H1 (cell line): ENCODE measurements at regions not wholly inside any gene's neighbourhood (a gene's known extent, or its start where the extent isn't known, plus 50 kb on each side); places are given as distances from the start of the nearest gene placed in this dataset.

Experiments
- CTCF ChIA-PET: fragments of 300-600 bp; sonication (Branson Sonifier 250); formaldehyde crosslinking; loops from one replicate; lab custom pipeline; 2021; ENCODE audit not compliant: partially characterized antibody; lab: Charles Lee
- POLR2A ChIA-PET: fragments of 300-600 bp; sonication (Branson Sonifier 250); formaldehyde crosslinking; loops from one replicate; lab custom pipeline; 2021; ENCODE audit warnings: inconsistent platforms; ENCODE audit not compliant: partially characterized antibody; lab: Charles Lee
- DNase-seq, 2 experiments: peaks; one replicate each; pipeline versions ENCODE4 v3.0.0 to v3.0.0-alpha.2; 2010 to 2022; ENCODE audit warnings: low spot score in 2 of 2, low read depth in 1 of 2, mixed read lengths in 1 of 2
- FAIRE-seq: peaks from 2 replicates; lab custom pipeline; 2011; peaks lifted over from hg19 to GRCh38; lab: Jason Lieb, UNC
- H2AFZ ChIP-seq: 2 replicates; pipeline ENCODE4 v1.8.1; 2012; ENCODE audit warnings: low read length, inconsistent platforms
- H2AK5ac ChIP-seq: 2 replicates; pipeline ENCODE4 v1.6.1; 2013; ENCODE audit warnings: low read depth, low read length
- H2BK120ac ChIP-seq: replicated peaks from 2 replicates; pipeline ENCODE3; 2013; ENCODE audit warnings: low read depth, low read length, inconsistent platforms
- H2BK12ac ChIP-seq: 2 replicates; pipeline ENCODE4 v1.6.1; 2013; ENCODE audit warnings: low read depth, low read length
- H2BK15ac ChIP-seq: 2 replicates; pipeline ENCODE4 v1.6.1; 2013; ENCODE audit warnings: low read length
- H2BK20ac ChIP-seq: 2 replicates; pipeline ENCODE4 v1.6.1; 2013; ENCODE audit warnings: low read length
- H2BK5ac ChIP-seq: 2 replicates; pipeline ENCODE4 v1.6.1; 2013; ENCODE audit warnings: low read depth, low read length
- H3K14ac ChIP-seq: 2 replicates; pipeline ENCODE4 v1.6.1; 2013; ENCODE audit warnings: inconsistent platforms; ENCODE audit not compliant: insufficient read length
- H3K18ac ChIP-seq: 2 replicates; pipeline ENCODE4 v1.6.1; 2013; ENCODE audit warnings: low read length; ENCODE audit errors: extremely low read depth
- H3K23ac ChIP-seq: 2 replicates; pipeline ENCODE4 v1.6.1; 2013; ENCODE audit warnings: inconsistent platforms; ENCODE audit not compliant: insufficient read length
- H3K23me2 ChIP-seq: 2 replicates; pipeline ENCODE4 v1.6.1; 2013; ENCODE audit warnings: low read depth, low read length
- H3K27ac ChIP-seq: 2 replicates; pipeline ENCODE4 v1.6.1; 2011; ENCODE audit warnings: low read depth, low read length, inconsistent platforms
- H3K27me3 ChIP-seq, 4 experiments: replicated peaks in 1 of 4; 1 replicate in 1 of 4; 2 replicates in 3 of 4; pipeline versions ENCODE4 v1.6.1 to v1.8.1; 2011 to 2013; ENCODE audit warnings: low read length in 3 of 4, mild to moderate bottlenecking in 3 of 4, inconsistent platforms in 2 of 4, mixed read lengths in 2 of 4, moderate library complexity in 1 of 4; ENCODE audit not compliant: control insufficient read depth in 3 of 4, insufficient read depth in 3 of 4; ENCODE audit errors: extremely low read depth in 1 of 4
- H3K36me3 ChIP-seq, 4 experiments: 2 replicates each; pipeline versions ENCODE4 v1.6.1 to v1.8.1; 2011 to 2013; ENCODE audit warnings: mild to moderate bottlenecking in 4 of 4, low read length in 3 of 4, moderate library complexity in 2 of 4, control low read depth in 1 of 4, inconsistent platforms in 1 of 4; ENCODE audit not compliant: insufficient read depth in 4 of 4, control insufficient read depth in 2 of 4
- H3K4ac ChIP-seq: replicated peaks from 2 replicates; pipeline ENCODE3; 2013; ENCODE audit warnings: low read length, low read depth, mixed read lengths, inconsistent platforms; ENCODE audit not compliant: insufficient read length
- H3K4me1 ChIP-seq, 4 experiments: replicated peaks in 1 of 4; 1 replicate in 1 of 4; 2 replicates in 3 of 4; pipeline versions ENCODE4 v1.6.1 to v1.8.1; 2011 to 2013; ENCODE audit warnings: low read length in 3 of 4, inconsistent platforms in 2 of 4, mixed read lengths in 1 of 4; ENCODE audit not compliant: insufficient read depth in 4 of 4, control insufficient read depth in 3 of 4
- H3K4me2 ChIP-seq, 2 experiments: 2 replicates each; pipeline versions ENCODE4 v1.6.1 to v1.8.1; 2011 to 2013; ENCODE audit warnings: low read depth in 2 of 2, low read length in 2 of 2, control low read depth in 1 of 2, inconsistent platforms in 1 of 2, mild to moderate bottlenecking in 1 of 2; ENCODE audit not compliant: insufficient read depth in 1 of 2
- H3K4me3 ChIP-seq, 4 experiments: fragments of 200-600, 300-600 bp in 1 of 4; sonication (generic), shearing (Covaris generic), sonication (Bioruptor Twin) in 1 of 4; 2 replicates each; pipeline versions ENCODE4 v1.5.1 to v1.8.1; 2011 to 2016; ENCODE audit warnings: low read length in 4 of 4, low read depth in 3 of 4, control low read depth in 2 of 4, inconsistent platforms in 2 of 4, mild to moderate bottlenecking in 2 of 4, mixed read lengths in 1 of 4, moderate library complexity in 1 of 4; ENCODE audit not compliant: insufficient read depth in 2 of 4; ENCODE audit errors: extremely low read depth in 1 of 4
- H3K56ac ChIP-seq: replicated peaks from 2 replicates; pipeline ENCODE3; 2013; ENCODE audit warnings: low read depth, mild to moderate bottlenecking, mixed read lengths, low read length, inconsistent platforms; ENCODE audit not compliant: insufficient read length
- H3K79me1 ChIP-seq: 2 replicates; pipeline ENCODE4 v1.6.1; 2013; ENCODE audit warnings: low read depth, low read length, control low read depth
- H3K79me2 ChIP-seq, 2 experiments: 2 replicates each; pipeline versions ENCODE4 v1.6.1 to v1.8.1; 2012 to 2013; ENCODE audit warnings: low read length in 2 of 2, mild to moderate bottlenecking in 2 of 2, inconsistent platforms in 1 of 2; ENCODE audit not compliant: insufficient read depth in 2 of 2, control insufficient read depth in 1 of 2
- H3K9ac ChIP-seq, 4 experiments: replicated peaks in 1 of 4; 1 replicate in 1 of 4; 2 replicates in 3 of 4; pipeline versions ENCODE4 v1.6.1 to v1.8.1; 2011 to 2013; ENCODE audit warnings: low read depth in 3 of 4, low read length in 3 of 4, control low read depth in 2 of 4, mild to moderate bottlenecking in 2 of 4, moderate library complexity in 2 of 4, inconsistent platforms in 1 of 4; ENCODE audit errors: extremely low read depth in 1 of 4
- H3K9me3 ChIP-seq, 2 experiments: 2 replicates each; pipeline versions ENCODE4 v1.6.1 to v1.8.1; 2012 to 2013; ENCODE audit warnings: mild to moderate bottlenecking in 2 of 2, moderate library complexity in 2 of 2, control low read depth in 1 of 2, inconsistent platforms in 1 of 2, low read depth in 1 of 2, low read length in 1 of 2, mixed read lengths in 1 of 2; ENCODE audit not compliant: insufficient read depth in 2 of 2
- H4K20me1 ChIP-seq, 2 experiments: replicated peaks in 1 of 2; 2 replicates each; pipeline versions ENCODE3 to v1.8.1; 2011 to 2013; ENCODE audit warnings: inconsistent platforms in 2 of 2, low read length in 2 of 2, mild to moderate bottlenecking in 1 of 2; ENCODE audit not compliant: insufficient read depth in 2 of 2, control insufficient read depth in 1 of 2
- H4K5ac ChIP-seq: 2 replicates; pipeline ENCODE4 v1.6.1; 2013; ENCODE audit warnings: low read length, low read depth, mixed read lengths, inconsistent platforms; ENCODE audit not compliant: insufficient read length
- H4K8ac ChIP-seq: 2 replicates; pipeline ENCODE4 v1.8.0; 2013; ENCODE audit warnings: mild to moderate bottlenecking, moderate library complexity, low read length, inconsistent platforms; ENCODE audit not compliant: insufficient read depth; ENCODE audit errors: extremely low read depth
- H4K91ac ChIP-seq: replicated peaks from 2 replicates; pipeline ENCODE3; 2013; ENCODE audit warnings: low read length, mixed read lengths, inconsistent platforms; ENCODE audit not compliant: insufficient read length
- ATF2 ChIP-seq: IDR thresholded peaks from 2 replicates; pipeline ENCODE4 v1.6.1; 2012; ENCODE audit warnings: low read length, inconsistent platforms
- CBX5 ChIP-seq: fragments of 300-800, 300-1000 bp; sonication (generic); IDR thresholded peaks from 2 replicates; pipeline ENCODE4 v1.7.1; 2016; ENCODE audit warnings: antibody characterized with exemption, low read length, low read depth
- MAX ChIP-seq: IDR thresholded peaks from 2 replicates; pipeline ENCODE4 v1.6.1; 2012; ENCODE audit warnings: inconsistent platforms
- POLR2A ChIP-seq, 2 experiments: IDR thresholded peaks; 1 replicate in 1 of 2; 2 replicates in 1 of 2; pipeline ENCODE4 v1.6.1; 2011; ENCODE audit warnings: low read depth in 2 of 2, low read length in 2 of 2, mild to moderate bottlenecking in 2 of 2; ENCODE audit errors: control extremely low read depth in 1 of 2
- POU5F1 ChIP-seq: IDR thresholded peaks from 2 replicates; pipeline ENCODE4 v1.6.1; 2011; ENCODE audit warnings: low read depth, mild to moderate bottlenecking, low read length, moderate library complexity
- RFX5 ChIP-seq: IDR thresholded peaks from 2 replicates; pipeline ENCODE4 v1.6.1; 2011; ENCODE audit warnings: low read depth, low read length, improper control_type of control experiment, borderline replicate concordance
- SIX5 ChIP-seq: IDR thresholded peaks from 2 replicates; pipeline ENCODE4 v1.6.1; 2011; ENCODE audit warnings: mild to moderate bottlenecking, low read depth, low read length
- SUZ12 ChIP-seq: fragments of 200-600 bp; sonication (generic); IDR thresholded peaks from 2 replicates; pipeline ENCODE4 v1.6.1; 2012; ENCODE audit warnings: mild to moderate bottlenecking, inconsistent platforms, low read length, moderate library complexity, mixed read lengths
- TAF1 ChIP-seq: IDR thresholded peaks from 2 replicates; pipeline ENCODE4 v1.6.1; 2011; ENCODE audit warnings: mild to moderate bottlenecking, low read depth, low read length
- TCF12 ChIP-seq: IDR thresholded peaks from 2 replicates; pipeline ENCODE4 v1.6.1; 2011; ENCODE audit warnings: low read depth, mild to moderate bottlenecking, low read length
- WGBS, 2 experiments: shearing (Covaris generic) in 1 of 2; methylation state at CpG; one replicate each; pipeline versions ENCODE4 v1.1.6 to v1.1.7; 2013 to 2015; ENCODE audit warnings: low lambda C conversion rate in 2 of 2, mixed read lengths in 2 of 2, inconsistent platforms in 1 of 2, low coverage in 1 of 2, missing lambda C conversion rate in 1 of 2; ENCODE audit not compliant: insufficient replicate concordance in 2 of 2, insufficient coverage in 1 of 2, insufficient read length in 1 of 2; ENCODE audit errors: extremely low coverage in 1 of 2, missing lambda C conversion rate in 1 of 2; 5-methylcytosine and 5-hydroxymethylcytosine counted together

- no peaks in the 10 kb centered on the region for H3K36me3 ChIP-seq
- H4K8ac ChIP-seq, result no peak overlapping the region
- no peak overlapping the region for H3K4me3 ChIP-seq
- no peak overlapping the region for H4K91ac ChIP-seq
- H3K23me2 ChIP-seq, result no peaks in the 10 kb centered on the region
- H3K4me2 ChIP-seq, result no peak overlapping the region
- no peak overlapping the region for H3K9ac ChIP-seq
- no peak overlapping the region for H2AK5ac ChIP-seq
- no peak overlapping the region for H2BK15ac ChIP-seq
- ChIA-PET CTCF (no interaction called here), POLR2A (no interaction called here)
- H3K14ac ChIP-seq, result no peak overlapping the region
- no peak overlapping the region for H3K56ac ChIP-seq
- no peaks in the 10 kb centered on the region for H4K20me1 ChIP-seq
- no peak overlapping the region for H2BK20ac ChIP-seq
- H3K79me2 ChIP-seq, result no peaks in the 10 kb centered on the region
- H3K18ac ChIP-seq, result no peak overlapping the region
- no peak overlapping the region for H3K27ac ChIP-seq
- 93% methylated on average over 2 of the region's 2 CpGs; no CpG with 5 or more reads in 1 of the 2 experiments for WGBS, 2 experiments
- H4K5ac ChIP-seq, result no peak overlapping the region
- H2BK5ac ChIP-seq, result no peak overlapping the region
- no peak overlapping the region for H2BK120ac ChIP-seq
- H3K79me1 ChIP-seq, result no peaks in the 10 kb centered on the region
- FAIRE-seq, result no peak
- DNase-seq, result no peak
- no peak overlapping the region for H2AFZ ChIP-seq
- no peak overlapping the region for H3K4ac ChIP-seq
- no peaks in the 10 kb centered on the region for H3K27me3 ChIP-seq
- no peaks in the 10 kb centered on the region for H3K9me3 ChIP-seq
- H3K23ac ChIP-seq, result no peak overlapping the region
- H2BK12ac ChIP-seq, result no peak overlapping the region
- H3K4me1 ChIP-seq, result no peaks in the 10 kb centered on the region
- TF ChIP-seq SUZ12 (no peak), POU5F1 (no peak), SIX5 (no peak), ATF2 (no peak), POLR2A (IDR thresholded peaks at IDR 0.05; ENCODE audit: control extremely low read depth in 1 of 2, low read depth in 2 of 2, low read length in 2 of 2) (no peak), MAX (no peak), RFX5 (no peak), CBX5 (no peak), TCF12 (no peak), TAF1 (no peak)
Observed at GRCh38 chr13:90533866-90534265, 813.6 kb upstream of the MIR17HG start.
